Thyroid gland (tissue), 4 donors: ENCODE measurements at regions not wholly inside any gene's neighbourhood (a gene's known extent, or its start where the extent isn't known, plus 50 kb on each side); places are given as distances from the start of the nearest gene placed in this dataset.

ENCODE experiments used
- POLR2A ChIP-seq, 2 donors: fragments of 450-650 bp; IDR thresholded peaks; one replicate each; pipeline ENCODE4 v1.6.1; 2017; ENCODE audit warnings: antibody characterized with exemption in 2 of 2, mild to moderate bottlenecking in 2 of 2, moderate library complexity in 1 of 2
- TF ChIP-seq, protein P1 (sequence below), 6 experiments: fragments of 200-600 bp in 3 of 6; fragments of 450-650 bp in 3 of 6; sonication (generic) in 3 of 6; IDR thresholded peaks; one replicate each; pipeline ENCODE4 v1.5.1; 2016 to 2019; ENCODE audit warnings: antibody characterized with exemption in 6 of 6, mild to moderate bottlenecking in 2 of 6, inconsistent platforms in 1 of 6, moderate library complexity in 1 of 6

DNA sequence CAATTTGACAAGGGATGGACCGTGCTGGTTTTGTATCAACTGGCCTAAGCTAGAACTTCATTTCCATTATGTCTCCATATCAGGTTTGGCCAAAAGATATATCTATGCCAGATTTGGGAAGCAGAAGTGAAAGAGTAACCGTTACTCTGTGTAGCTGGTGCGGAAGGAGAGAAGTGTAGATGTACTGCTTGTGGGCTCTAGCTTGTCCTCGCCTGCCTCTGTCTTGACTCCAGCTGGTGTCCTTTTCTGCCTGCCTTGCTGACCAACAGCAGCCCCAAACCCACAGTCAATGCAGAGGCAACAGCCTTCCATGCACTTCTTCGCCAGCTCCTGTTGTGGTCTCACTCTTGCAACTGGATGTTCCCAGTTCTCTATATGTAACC, 128.5 kb downstream of the KIF20B start:
- TF ChIP-seq, protein P1, sequence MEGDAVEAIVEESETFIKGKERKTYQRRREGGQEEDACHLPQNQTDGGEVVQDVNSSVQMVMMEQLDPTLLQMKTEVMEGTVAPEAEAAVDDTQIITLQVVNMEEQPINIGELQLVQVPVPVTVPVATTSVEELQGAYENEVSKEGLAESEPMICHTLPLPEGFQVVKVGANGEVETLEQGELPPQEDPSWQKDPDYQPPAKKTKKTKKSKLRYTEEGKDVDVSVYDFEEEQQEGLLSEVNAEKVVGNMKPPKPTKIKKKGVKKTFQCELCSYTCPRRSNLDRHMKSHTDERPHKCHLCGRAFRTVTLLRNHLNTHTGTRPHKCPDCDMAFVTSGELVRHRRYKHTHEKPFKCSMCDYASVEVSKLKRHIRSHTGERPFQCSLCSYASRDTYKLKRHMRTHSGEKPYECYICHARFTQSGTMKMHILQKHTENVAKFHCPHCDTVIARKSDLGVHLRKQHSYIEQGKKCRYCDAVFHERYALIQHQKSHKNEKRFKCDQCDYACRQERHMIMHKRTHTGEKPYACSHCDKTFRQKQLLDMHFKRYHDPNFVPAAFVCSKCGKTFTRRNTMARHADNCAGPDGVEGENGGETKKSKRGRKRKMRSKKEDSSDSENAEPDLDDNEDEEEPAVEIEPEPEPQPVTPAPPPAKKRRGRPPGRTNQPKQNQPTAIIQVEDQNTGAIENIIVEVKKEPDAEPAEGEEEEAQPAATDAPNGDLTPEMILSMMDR (IDR thresholded peaks at IDR 0.05): no peak
- TF ChIP-seq POLR2A (IDR thresholded peaks at IDR 0.05): no peak
